ENCODE measurements at regions not wholly inside any gene's neighbourhood (a gene's known extent, or its start where the extent isn't known, plus 50 kb on each side); places are given as distances from the start of the nearest gene placed in this dataset.
"Not testable (repeated sequence)": the region's sequence is repeated elsewhere in the genome, so short reads cannot be mapped to it uniquely, and the experiment has no call there.

DNA sequence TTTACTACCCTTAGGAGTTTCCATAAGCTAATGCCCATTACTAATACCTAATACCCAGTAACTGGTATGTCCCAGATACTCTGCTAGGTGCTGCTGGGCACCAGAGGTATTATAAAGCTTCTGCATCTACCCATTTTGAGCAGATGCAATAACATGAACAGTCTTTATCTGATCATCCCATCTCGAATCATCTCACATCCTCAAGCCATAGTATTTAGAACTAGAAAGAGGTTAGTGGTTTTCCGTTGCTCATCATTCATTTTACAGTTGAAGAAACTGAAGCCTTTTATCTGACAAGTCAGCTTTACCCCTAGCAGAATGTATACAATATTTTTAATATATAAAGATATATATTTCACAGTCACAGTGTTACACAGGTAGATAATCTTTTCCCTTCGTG lies 99.1 kb upstream of the TCF4 start:
- intact Hi-C loops (cut with DNase I), result no loop called here

GRCh38 chr18:55685638-55686037 lies 97.6 kb upstream of the TCF4 start:
- Histone ChIP-seq H3K27me3 (no peaks in the 10 kb centered on the region), H3K36me3 (replicated peaks in 1 of 2) (no peaks in the 10 kb centered on the region), H3K4me1 (replicated peaks in 1 of 2) (no peaks in the 10 kb centered on the region), H3K4me3 (no peak overlapping the region), H3K27ac (no peak overlapping the region), H3K9me3 (replicated peaks in 1 of 3) (no peaks in the 10 kb centered on the region)
- no peak for TF ChIP-seq POLR2A (IDR thresholded peaks at IDR 0.05)
- TF ChIP-seq, protein P1, sequence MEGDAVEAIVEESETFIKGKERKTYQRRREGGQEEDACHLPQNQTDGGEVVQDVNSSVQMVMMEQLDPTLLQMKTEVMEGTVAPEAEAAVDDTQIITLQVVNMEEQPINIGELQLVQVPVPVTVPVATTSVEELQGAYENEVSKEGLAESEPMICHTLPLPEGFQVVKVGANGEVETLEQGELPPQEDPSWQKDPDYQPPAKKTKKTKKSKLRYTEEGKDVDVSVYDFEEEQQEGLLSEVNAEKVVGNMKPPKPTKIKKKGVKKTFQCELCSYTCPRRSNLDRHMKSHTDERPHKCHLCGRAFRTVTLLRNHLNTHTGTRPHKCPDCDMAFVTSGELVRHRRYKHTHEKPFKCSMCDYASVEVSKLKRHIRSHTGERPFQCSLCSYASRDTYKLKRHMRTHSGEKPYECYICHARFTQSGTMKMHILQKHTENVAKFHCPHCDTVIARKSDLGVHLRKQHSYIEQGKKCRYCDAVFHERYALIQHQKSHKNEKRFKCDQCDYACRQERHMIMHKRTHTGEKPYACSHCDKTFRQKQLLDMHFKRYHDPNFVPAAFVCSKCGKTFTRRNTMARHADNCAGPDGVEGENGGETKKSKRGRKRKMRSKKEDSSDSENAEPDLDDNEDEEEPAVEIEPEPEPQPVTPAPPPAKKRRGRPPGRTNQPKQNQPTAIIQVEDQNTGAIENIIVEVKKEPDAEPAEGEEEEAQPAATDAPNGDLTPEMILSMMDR (IDR thresholded peaks at IDR 0.05), result no peak
- intact Hi-C loops (cut with DNase I), result no loop called here
- DNase-seq, result no peak

More for the DNA sequence above, 99.1 kb upstream of the TCF4 start:
- Histone ChIP-seq H3K27me3 (no peaks in the 10 kb centered on the region), H3K4me3 (no peak overlapping the region), H3K4me1 (replicated peaks in 1 of 2) (no peaks in the 10 kb centered on the region), H3K36me3 (replicated peaks in 1 of 2) (no peaks in the 10 kb centered on the region), H3K27ac (no peak overlapping the region), H3K9me3 (replicated peaks in 1 of 3) (no peaks in the 10 kb centered on the region)
- WGBS, 4 donors, result 59 to 71% (median 67%) methylated on average over 3 of the region's 3 CpGs
- TF ChIP-seq POLR2A (IDR thresholded peaks at IDR 0.05), result no peak
- TF ChIP-seq, protein P1 (IDR thresholded peaks at IDR 0.05), result no peak
- no peak for DNase-seq

- TF ChIP-seq POLR2A (IDR thresholded peaks at IDR 0.05), result no peak
- TF ChIP-seq, protein P1 (IDR thresholded peaks at IDR 0.05), result no peak
- H3K4me3 ChIP-seq, result no peak overlapping the region
- no peaks in the 10 kb centered on the region for H3K4me1 ChIP-seq (replicated peaks in 1 of 2)
- H3K27me3 ChIP-seq, result no peaks in the 10 kb centered on the region
- DNase-seq, result no peak
- no peaks in the 10 kb centered on the region for H3K36me3 ChIP-seq (replicated peaks in 1 of 2)
- 59 to 65% (median 64%) methylated on average over 12 of the region's 12 CpGs for WGBS, 4 donors
- no peaks in the 10 kb centered on the region for H3K9me3 ChIP-seq (replicated peaks in 1 of 3)
- intact Hi-C loops (cut with DNase I), result no loop called here
- H3K27ac ChIP-seq, result no peak overlapping the region
Measured at GRCh38 chr18:55672574-55673361, 84.8 kb upstream of the TCF4 start.

DNA sequence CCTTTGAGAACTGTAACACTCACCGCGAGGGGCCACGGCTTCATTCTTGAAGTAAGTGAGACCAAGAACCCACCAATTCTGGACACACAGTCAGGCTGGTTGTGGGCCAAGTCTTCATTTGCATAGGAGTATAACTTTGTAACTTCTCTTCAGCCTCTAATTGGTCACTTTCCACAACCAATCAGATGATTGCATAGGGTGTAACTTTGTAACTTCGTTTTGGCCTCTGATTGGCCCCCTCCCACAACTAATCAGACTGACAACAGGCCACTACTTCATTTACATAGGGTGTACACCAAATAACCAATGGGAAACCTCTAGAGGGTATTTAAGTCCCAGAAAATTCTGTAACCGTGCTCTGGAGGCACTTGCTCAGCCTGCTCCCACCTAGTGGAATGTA lies 77.5 kb upstream of the TCF4 start:
- no peak for DNase-seq
- WGBS, 4 donors, result 85 to 94% (median 91%) methylated on average over 5 of the region's 5 CpGs
- Histone ChIP-seq H3K27me3 (no peaks in the 10 kb centered on the region), H3K4me3 (no peak overlapping the region), H3K36me3 (replicated peaks in 1 of 2) (no peaks in the 10 kb centered on the region), H3K9me3 (replicated peaks in 1 of 3) (no peaks in the 10 kb centered on the region), H3K27ac (no peak overlapping the region), H3K4me1 (replicated peaks in 1 of 2) (no peaks in the 10 kb centered on the region)
- TF ChIP-seq, protein P1 (IDR thresholded peaks at IDR 0.05), result no peak
- TF ChIP-seq POLR2A (IDR thresholded peaks at IDR 0.05), result no peak
- intact Hi-C loops (cut with DNase I), result no loop called here

DNA sequence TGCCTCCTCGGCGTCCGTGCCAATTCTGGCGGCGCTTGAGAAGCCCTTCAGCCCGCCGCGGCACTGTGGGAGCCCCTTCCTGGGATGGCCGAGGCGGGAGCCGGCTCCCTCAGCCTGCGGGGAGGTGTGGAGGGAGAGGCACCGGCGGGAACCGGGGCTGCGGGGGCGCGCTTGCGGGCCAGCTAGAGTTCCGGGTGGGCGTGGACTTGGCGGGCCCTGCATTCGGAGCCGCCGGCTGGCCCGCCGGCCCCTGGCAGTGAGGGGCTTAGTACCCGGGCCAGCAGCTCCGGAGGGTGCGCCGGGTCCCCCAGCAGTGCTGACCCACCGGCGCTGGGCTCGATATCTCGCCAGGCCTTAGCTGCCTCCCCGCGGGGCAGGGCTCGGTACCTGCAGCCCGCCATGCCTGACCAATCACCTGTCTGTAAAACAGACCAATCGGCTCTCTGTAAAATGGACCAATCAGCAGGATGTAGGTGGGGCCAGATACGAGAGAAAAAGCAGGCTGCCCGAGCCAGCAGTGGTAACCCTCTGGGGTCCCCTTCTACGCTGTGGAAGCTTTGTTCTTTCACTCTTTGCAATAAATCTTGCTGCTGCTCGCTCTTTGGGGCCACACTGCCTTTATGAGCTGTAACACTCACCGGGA lies 76.9 kb upstream of the TCF4 start:
- H3K4me3 ChIP-seq; H3K9me3 ChIP-seq (replicated peaks in 1 of 3); H3K27ac ChIP-seq; H3K36me3 ChIP-seq (replicated peaks in 1 of 2); H3K27me3 ChIP-seq; intact Hi-C loops (cut with DNase I); DNase-seq; H3K4me1 ChIP-seq (replicated peaks in 1 of 2): not testable (repeated sequence)
- WGBS, 4 donors, result 92 to 97% (median 94%) methylated on average over 32 to 45 of the region's 45 CpGs
